AG04449 (cell line): ENCODE measurements at regions not wholly inside any gene's neighbourhood (a gene's known extent, or its start where the extent isn't known, plus 50 kb on each side); places are given as distances from the start of the nearest gene placed in this dataset.

Experiments
- CTCF ChIA-PET: fragments of 350-600 bp; formaldehyde crosslinking; extraction: SDS; loops from one replicate; lab custom pipeline; 2021; ENCODE audit warnings: antibody characterized with exemption; lab: Yijun Ruan, JAX
- POLR2A ChIA-PET: fragments of 400-600, 350-600 bp; formaldehyde crosslinking; extraction: SDS; loops from one replicate; lab custom pipeline; 2020; ENCODE audit warnings: antibody characterized with exemption, inconsistent platforms; lab: Yijun Ruan, JAX
- DNase-seq: peaks from one replicate; pipeline ENCODE4 v3.0.0-alpha.2; 2010; ENCODE audit warnings: low read depth, low spot score
- H3K4me3 ChIP-seq: 2 replicates; pipeline ENCODE4 v1.5.1; 2011; ENCODE audit warnings: low read depth, mild to moderate bottlenecking, control low read depth, low read length
- CTCF ChIP-seq: IDR thresholded peaks from one replicate; pipeline ENCODE4 v1.5.1; 2011; ENCODE audit warnings: mild to moderate bottlenecking, moderate library complexity, low read length, control low read depth, inconsistent platforms; ENCODE audit not compliant: insufficient read depth; ENCODE audit errors: missing control alignments

DNA sequence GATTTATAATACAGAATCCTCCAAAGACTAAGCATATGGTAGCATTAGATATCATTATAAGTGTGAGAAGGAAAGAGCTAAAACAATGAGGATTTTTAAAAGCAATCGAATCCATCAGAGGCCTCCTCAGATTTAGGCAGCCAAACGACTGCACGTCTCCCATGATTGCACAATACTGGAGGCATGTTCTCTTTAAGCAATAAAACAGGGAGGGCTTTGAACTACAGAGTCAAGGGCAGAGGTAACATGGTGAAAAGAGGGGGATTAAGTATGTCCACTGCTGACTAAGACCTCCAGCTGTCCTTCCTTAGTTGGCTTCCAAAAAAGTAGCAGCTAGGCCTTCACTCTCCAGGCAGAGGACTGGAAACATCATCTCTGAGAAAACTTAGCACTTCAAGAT is 298.7 kb upstream of the RGMB start:
- ChIA-PET POLR2A (no interaction called here), CTCF (interaction anchor here (0.9 kb wide), 1 partner anchor 294 kb away, joined by 3 read pairs; no protein-coding TSS in a partner anchor)
- DNase-seq: no peak
- TF ChIP-seq CTCF: no peak
- no peak overlapping the region for H3K4me3 ChIP-seq

- no peak overlapping the region for H3K4me3 ChIP-seq
- no peak for TF ChIP-seq CTCF
- ChIA-PET CTCF (interaction anchor here (0.7 to 2.9 kb wide), 4 partner anchors 9 to 287 kb away, joined by 3 to 11 read pairs (median 5); no protein-coding TSS in a partner anchor), POLR2A (interaction anchor here (1.3 kb wide), 1 partner anchor 24 kb away, joined by 4 read pairs; no protein-coding TSS in a partner anchor)
- DNase-seq: no peak
These were observed 290.9 kb upstream of the RGMB start for GRCh38 chr5:98482321-98483300.

GRCh38 chr5:98483301-98483685 is 290.2 kb upstream of the RGMB start:
- POLR2A ChIA-PET: interaction anchor here (0.7 to 1.3 kb wide), 2 partner anchors 25 to 175 kb away, joined by 3 to 4 read pairs; no protein-coding TSS in a partner anchor
- H3K4me3 ChIP-seq: no peak overlapping the region
- DNase-seq: peak; percentile 82
- CTCF ChIA-PET: interaction anchor here (0.7 to 2.9 kb wide), 4 partner anchors 10 to 286 kb away, joined by 3 to 11 read pairs (median 5); no protein-coding TSS in a partner anchor
- TF ChIP-seq CTCF: no peak

DNA sequence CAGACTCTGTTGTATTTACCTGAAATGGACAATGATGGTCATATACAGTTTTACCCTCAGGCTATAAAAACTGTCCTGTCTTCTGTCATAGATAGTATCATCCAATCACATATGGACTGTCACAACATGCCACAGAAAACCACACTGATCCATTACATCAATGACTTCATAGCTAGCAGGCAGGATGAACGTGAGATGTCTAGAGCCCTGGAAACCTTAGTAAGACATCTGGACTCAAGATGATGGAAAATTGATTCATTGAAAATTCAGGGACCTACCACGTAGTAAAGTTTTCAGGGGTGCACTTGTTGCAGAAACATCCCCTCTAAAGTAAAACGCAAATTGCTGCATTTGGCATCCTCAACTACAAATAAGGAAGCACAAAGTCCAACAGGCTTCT is 284.4 kb upstream of the RGMB start:
- DNase-seq: no peak
- ChIA-PET CTCF (interaction anchor here (1.0 kb wide), 1 partner anchor 10 kb away, joined by 3 read pairs; no protein-coding TSS in a partner anchor), POLR2A (interaction anchor here (1.5 kb wide), 1 partner anchor 283 kb away, joined by 3 read pairs; no protein-coding TSS in a partner anchor)
- no peak overlapping the region for H3K4me3 ChIP-seq
- TF ChIP-seq CTCF: no peak

DNA sequence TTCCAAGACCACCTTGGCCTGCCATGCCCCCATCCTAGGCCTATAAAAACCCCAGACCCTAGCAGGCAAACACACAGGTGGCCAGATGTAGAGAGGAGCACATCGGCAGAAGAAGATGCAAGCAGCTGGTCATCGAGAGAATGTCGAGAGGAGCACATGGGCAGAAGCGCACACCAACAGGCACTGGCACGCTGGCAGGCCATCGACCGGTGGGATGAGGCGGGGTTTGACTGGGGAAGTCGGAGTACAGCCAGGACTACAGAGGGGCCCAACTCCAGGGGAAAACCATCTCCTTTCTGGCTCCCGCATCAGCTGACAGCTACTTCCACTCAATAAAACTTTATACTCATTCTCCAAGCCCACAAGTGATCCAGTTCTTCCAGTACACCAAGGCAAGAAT is 283.1 kb upstream of the RGMB start:
- H3K4me3 ChIP-seq: no peak overlapping the region
- no peak for TF ChIP-seq CTCF
- ChIA-PET CTCF (no interaction called here), POLR2A (interaction anchor here (1.5 kb wide), 1 partner anchor 282 kb away, joined by 3 read pairs; no protein-coding TSS in a partner anchor)
- DNase-seq: no peak

DNA sequence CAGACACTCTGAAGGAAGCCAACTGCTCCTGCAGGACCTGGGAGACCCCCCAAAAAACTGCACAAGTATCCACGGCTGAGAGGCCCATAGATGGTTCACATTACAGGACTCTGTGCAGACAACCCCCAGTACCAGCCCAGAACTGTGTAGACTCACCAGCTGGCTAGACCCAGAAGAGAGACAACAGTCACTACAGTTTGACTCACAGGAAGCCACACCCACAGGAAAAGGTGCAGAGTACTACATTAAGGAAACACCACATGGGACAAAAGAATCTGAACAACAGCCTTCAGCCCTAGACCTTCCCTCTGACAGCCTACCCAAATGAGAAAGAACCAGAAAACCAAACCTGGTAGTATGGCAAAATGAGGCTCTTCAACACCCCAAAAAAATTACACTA is 281.2 kb upstream of the RGMB start:
- ChIA-PET CTCF (interaction anchor here (2.1 kb wide), 1 partner anchor 8 kb away, joined by 5 read pairs; no protein-coding TSS in a partner anchor), POLR2A (no interaction called here)
- no peak for DNase-seq
- H3K4me3 ChIP-seq: no peak overlapping the region
- no peak for TF ChIP-seq CTCF
